ENCODE measurements at regions not wholly inside any gene's neighbourhood (a gene's known extent, or its start where the extent isn't known, plus 50 kb on each side); places are given as distances from the start of the nearest gene placed in this dataset.

DNA sequence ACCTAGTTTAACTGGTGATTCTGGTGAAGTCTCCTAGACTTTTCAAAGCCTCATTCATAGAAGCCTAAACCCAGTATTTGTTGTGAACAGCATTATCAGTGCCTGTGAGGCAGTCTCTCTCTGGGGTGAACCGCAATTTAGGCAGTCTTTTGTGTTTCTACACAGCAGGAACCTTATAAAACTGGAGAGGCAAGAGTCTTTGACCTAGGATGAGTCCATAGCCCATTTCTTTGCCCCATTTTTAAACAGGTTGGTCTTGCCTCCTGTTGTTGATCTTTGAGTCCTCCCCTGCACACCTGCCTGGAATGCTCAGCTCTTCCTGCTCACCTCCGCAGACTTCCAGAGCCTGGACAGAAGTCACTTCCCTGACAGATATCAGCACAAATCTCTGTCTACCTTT, 51.2 kb upstream of the NRP1 start:
- intact Hi-C loops (cut with micrococcal nuclease) = no loop called here
- no peaks in the 10 kb centered on the region for H3K27me3 Mint-ChIP-seq
- no peak overlapping the region for H3K9ac ChIP-seq (ENCODE audit: low read length)
- no peak for ATAC-seq (ENCODE audit: low read depth)
- no peak overlapping the region for H3K4me2 ChIP-seq (replicated peaks; ENCODE audit: low read depth, low read length, poor library complexity, severe bottlenecking)
- H3K27ac Mint-ChIP-seq = no peak overlapping the region
- H3K79me2 ChIP-seq (ENCODE audit: control insufficient read depth, insufficient read depth, low read length) = no peaks in the 10 kb centered on the region
- no peak overlapping the region for H3K4me3 Mint-ChIP-seq
- ChIA-PET POLR2A (no interaction called here), CTCF (interaction anchor here (0.7 kb wide), 1 partner anchor 38 kb away, joined by 3 read pairs; no protein-coding TSS in a partner anchor)
- TF ChIP-seq EZH2 (IDR thresholded peaks at IDR 0.05; ENCODE audit: borderline replicate concordance, insufficient read depth, low read depth, low read length, poor library complexity, severe bottlenecking) = no peak
- no peak for TF ChIP-seq CTCF (IDR thresholded peaks at IDR 0.05)
- H3K4me1 Mint-ChIP-seq = no peaks in the 10 kb centered on the region
- no peak overlapping the region for H2AFZ ChIP-seq (ENCODE audit: insufficient read depth, low read depth, low read length, poor library complexity, severe bottlenecking)
- no peak for DNase-seq
- no peaks in the 10 kb centered on the region for H3K9me3 ChIP-seq (ENCODE audit: control extremely low read depth in 1 of 3, control insufficient read depth in 2 of 3, insufficient read depth in 1 of 3, low read length in 2 of 3)
- H3K36me3 ChIP-seq (replicated peaks in 1 of 2; ENCODE audit: control extremely low read depth in 1 of 2, control insufficient read depth in 1 of 2, extremely low read depth in 1 of 2, insufficient read depth in 2 of 2, low read length in 1 of 2) = no peaks in the 10 kb centered on the region
- H3K9me3 Mint-ChIP-seq (ENCODE audit: insufficient read depth) = no peaks in the 10 kb centered on the region
- no peaks in the 10 kb centered on the region for H3K4me1 ChIP-seq (ENCODE audit: control insufficient read depth in 2 of 2, insufficient read depth in 2 of 2, low read length in 2 of 2)
- 100% methylated on average over 2 of the region's 2 CpGs for WGBS (ENCODE audit: insufficient coverage)
- H3K27me3 ChIP-seq (replicated peaks in 1 of 4; ENCODE audit: control extremely low read depth in 1 of 4, control insufficient read depth in 3 of 4, insufficient read depth in 4 of 4, low read length in 3 of 4) = no peaks in the 10 kb centered on the region
- H3K27ac ChIP-seq (ENCODE audit: low read length in 2 of 2) = no peak overlapping the region
- H4K20me1 ChIP-seq (ENCODE audit: control insufficient read depth, insufficient read depth, low read length, poor library complexity, severe bottlenecking) = no peaks in the 10 kb centered on the region
- no peak overlapping the region for H3K4me3 ChIP-seq (ENCODE audit: control extremely low read depth in 1 of 5, extremely low read depth in 1 of 5, insufficient read depth in 1 of 5, low read depth in 2 of 5, low read length in 4 of 5)

- H4K20me1 ChIP-seq (ENCODE audit: control insufficient read depth, insufficient read depth, low read length, poor library complexity, severe bottlenecking) = no peaks in the 10 kb centered on the region
- intact Hi-C loops (cut with micrococcal nuclease) = no loop called here
- H3K27ac ChIP-seq (ENCODE audit: low read length in 2 of 2) = no peak overlapping the region
- no peaks in the 10 kb centered on the region for H3K4me1 ChIP-seq (ENCODE audit: control insufficient read depth in 2 of 2, insufficient read depth in 2 of 2, low read length in 2 of 2)
- H3K27me3 ChIP-seq (replicated peaks in 1 of 4; ENCODE audit: control extremely low read depth in 1 of 4, control insufficient read depth in 3 of 4, insufficient read depth in 4 of 4, low read length in 3 of 4) = no peaks in the 10 kb centered on the region
- no peak overlapping the region for H3K4me3 ChIP-seq (ENCODE audit: control extremely low read depth in 1 of 5, extremely low read depth in 1 of 5, insufficient read depth in 1 of 5, low read depth in 2 of 5, low read length in 4 of 5)
- Mint-ChIP-seq H3K4me1 (no peaks in the 10 kb centered on the region), H3K9me3 (ENCODE audit: insufficient read depth) (no peaks in the 10 kb centered on the region), H3K27me3 (no peaks in the 10 kb centered on the region), H3K4me3 (no peak overlapping the region), H3K27ac (no peak overlapping the region)
- no peaks in the 10 kb centered on the region for H3K9me3 ChIP-seq (ENCODE audit: control extremely low read depth in 1 of 3, control insufficient read depth in 2 of 3, insufficient read depth in 1 of 3, low read length in 2 of 3)
- no peak overlapping the region for H2AFZ ChIP-seq (ENCODE audit: insufficient read depth, low read depth, low read length, poor library complexity, severe bottlenecking)
- CTCF ChIA-PET = no interaction called here
- POLR2A ChIA-PET = no interaction called here
- H3K79me2 ChIP-seq (ENCODE audit: control insufficient read depth, insufficient read depth, low read length) = no peaks in the 10 kb centered on the region
- WGBS (ENCODE audit: insufficient coverage) = 91% methylated on average over 5 of the region's 5 CpGs
- no peak for DNase-seq
- no peak overlapping the region for H3K4me2 ChIP-seq (replicated peaks; ENCODE audit: low read depth, low read length, poor library complexity, severe bottlenecking)
- H3K36me3 ChIP-seq (replicated peaks in 1 of 2; ENCODE audit: control extremely low read depth in 1 of 2, control insufficient read depth in 1 of 2, extremely low read depth in 1 of 2, insufficient read depth in 2 of 2, low read length in 1 of 2) = no peaks in the 10 kb centered on the region
- ATAC-seq (ENCODE audit: low read depth) = no peak
- TF ChIP-seq EZH2 (IDR thresholded peaks at IDR 0.05; ENCODE audit: borderline replicate concordance, insufficient read depth, low read depth, low read length, poor library complexity, severe bottlenecking) = no peak
- TF ChIP-seq CTCF (IDR thresholded peaks at IDR 0.05) = no peak
- no peak overlapping the region for H3K9ac ChIP-seq (ENCODE audit: low read length)
These were observed 50.5 kb upstream of the NRP1 start for GRCh38 chr10:33385015-33385414.

Measured in B cell (primary cell).